ENCODE measurements at regions not wholly inside any gene's neighbourhood (a gene's known extent, or its start where the extent isn't known, plus 50 kb on each side); places are given as distances from the start of the nearest gene placed in this dataset.

DNA sequence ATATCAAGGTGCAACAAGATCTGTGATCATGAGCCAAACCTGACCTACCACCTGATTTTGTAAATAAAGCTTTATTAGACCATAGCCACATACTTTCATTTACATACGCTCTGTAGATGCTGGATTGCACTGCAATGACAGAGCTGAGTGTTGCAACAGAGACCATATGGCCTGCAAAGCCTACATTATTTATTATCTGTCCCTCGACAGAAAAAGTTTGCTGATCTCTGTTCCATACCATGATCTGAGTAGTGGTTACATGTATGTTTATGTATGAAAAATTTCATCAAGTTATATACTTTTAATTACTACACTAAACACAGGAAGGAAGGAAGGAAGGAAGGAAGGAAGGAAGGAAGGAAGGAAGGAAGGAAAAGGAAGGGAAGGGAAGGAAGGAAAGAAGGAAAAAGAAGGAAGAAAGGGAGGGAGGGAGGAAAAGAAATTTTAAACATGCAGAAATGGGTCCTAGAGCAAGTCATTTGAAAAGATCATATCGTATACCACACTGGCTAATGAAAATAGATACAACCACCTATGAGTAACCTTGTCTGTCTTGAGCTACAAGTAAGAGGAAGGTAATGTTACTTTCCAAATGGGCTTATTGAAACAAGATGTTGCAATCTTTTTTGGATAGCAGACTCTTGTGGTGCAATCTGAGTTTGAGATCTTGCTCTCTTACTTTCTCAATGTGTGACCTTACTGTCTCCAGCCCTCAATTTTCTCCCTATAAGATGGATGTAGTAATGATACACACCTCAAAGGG lies 441.0 kb downstream of the KIF16B start:
- no peak for TF ChIP-seq FOXM1 (IDR thresholded peaks at IDR 0.05; ENCODE audit: borderline replicate concordance, low read depth)
- TF ChIP-seq TAF1 (IDR thresholded peaks at IDR 0.05; ENCODE audit: low read depth): no peak

DNA sequence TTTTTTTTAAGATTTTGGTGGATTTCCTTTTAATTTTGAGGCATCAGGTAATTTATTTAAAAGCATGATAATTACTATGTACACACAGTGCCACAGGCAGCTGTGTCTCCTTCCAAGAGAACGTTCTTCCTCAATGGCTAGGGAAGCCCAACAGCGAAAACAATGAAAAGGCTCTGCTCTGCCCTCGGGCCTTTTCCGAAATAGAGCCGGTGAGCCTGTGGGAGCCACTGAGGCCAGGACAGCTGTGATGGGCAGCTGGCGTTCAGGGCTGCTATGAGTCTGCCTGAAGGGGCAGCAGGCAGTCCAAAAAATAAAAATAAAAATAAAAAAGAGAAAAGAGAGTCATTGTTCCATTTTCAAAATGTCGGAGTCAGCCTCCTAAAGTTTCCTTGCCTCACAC lies 443.8 kb downstream of the KIF16B start:
- TF ChIP-seq ZBTB7A (IDR thresholded peaks at IDR 0.05; ENCODE audit: low read depth) (no peak), FOXM1 (IDR thresholded peaks at IDR 0.05; ENCODE audit: borderline replicate concordance, low read depth) (no peak), EP300 (IDR thresholded peaks at IDR 0.05; ENCODE audit: borderline replicate concordance) (no peak), NFIC (IDR thresholded peaks at IDR 0.05) (no peak), RAD21 (IDR thresholded peaks at IDR 0.05; ENCODE audit: low read depth) (no peak), TCF12 (IDR thresholded peaks at IDR 0.05; ENCODE audit: low read depth) (no peak), CREB1 (IDR thresholded peaks at IDR 0.05; ENCODE audit: low read depth) (no peak), YY1 (IDR thresholded peaks at IDR 0.05; ENCODE audit: low read depth) (no peak), TEAD4 (IDR thresholded peaks at IDR 0.05) (no peak), TAF1 (IDR thresholded peaks at IDR 0.05; ENCODE audit: low read depth) (no peak), CEBPB (IDR thresholded peaks at IDR 0.05) (no peak), EGR1 (IDR thresholded peaks at IDR 0.05) (no peak)
- TF ChIP-seq, protein P1, sequence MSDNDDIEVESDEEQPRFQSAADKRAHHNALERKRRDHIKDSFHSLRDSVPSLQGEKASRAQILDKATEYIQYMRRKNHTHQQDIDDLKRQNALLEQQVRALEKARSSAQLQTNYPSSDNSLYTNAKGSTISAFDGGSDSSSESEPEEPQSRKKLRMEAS (IDR thresholded peaks at IDR 0.05): no peak
- TF ChIP-seq, protein P2, sequence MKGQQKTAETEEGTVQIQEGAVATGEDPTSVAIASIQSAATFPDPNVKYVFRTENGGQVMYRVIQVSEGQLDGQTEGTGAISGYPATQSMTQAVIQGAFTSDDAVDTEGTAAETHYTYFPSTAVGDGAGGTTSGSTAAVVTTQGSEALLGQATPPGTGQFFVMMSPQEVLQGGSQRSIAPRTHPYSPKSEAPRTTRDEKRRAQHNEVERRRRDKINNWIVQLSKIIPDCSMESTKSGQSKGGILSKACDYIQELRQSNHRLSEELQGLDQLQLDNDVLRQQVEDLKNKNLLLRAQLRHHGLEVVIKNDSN (IDR thresholded peaks at IDR 0.05): no peak
- TF ChIP-seq, protein P3, sequence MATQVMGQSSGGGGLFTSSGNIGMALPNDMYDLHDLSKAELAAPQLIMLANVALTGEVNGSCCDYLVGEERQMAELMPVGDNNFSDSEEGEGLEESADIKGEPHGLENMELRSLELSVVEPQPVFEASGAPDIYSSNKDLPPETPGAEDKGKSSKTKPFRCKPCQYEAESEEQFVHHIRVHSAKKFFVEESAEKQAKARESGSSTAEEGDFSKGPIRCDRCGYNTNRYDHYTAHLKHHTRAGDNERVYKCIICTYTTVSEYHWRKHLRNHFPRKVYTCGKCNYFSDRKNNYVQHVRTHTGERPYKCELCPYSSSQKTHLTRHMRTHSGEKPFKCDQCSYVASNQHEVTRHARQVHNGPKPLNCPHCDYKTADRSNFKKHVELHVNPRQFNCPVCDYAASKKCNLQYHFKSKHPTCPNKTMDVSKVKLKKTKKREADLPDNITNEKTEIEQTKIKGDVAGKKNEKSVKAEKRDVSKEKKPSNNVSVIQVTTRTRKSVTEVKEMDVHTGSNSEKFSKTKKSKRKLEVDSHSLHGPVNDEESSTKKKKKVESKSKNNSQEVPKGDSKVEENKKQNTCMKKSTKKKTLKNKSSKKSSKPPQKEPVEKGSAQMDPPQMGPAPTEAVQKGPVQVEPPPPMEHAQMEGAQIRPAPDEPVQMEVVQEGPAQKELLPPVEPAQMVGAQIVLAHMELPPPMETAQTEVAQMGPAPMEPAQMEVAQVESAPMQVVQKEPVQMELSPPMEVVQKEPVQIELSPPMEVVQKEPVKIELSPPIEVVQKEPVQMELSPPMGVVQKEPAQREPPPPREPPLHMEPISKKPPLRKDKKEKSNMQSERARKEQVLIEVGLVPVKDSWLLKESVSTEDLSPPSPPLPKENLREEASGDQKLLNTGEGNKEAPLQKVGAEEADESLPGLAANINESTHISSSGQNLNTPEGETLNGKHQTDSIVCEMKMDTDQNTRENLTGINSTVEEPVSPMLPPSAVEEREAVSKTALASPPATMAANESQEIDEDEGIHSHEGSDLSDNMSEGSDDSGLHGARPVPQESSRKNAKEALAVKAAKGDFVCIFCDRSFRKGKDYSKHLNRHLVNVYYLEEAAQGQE (IDR thresholded peaks at IDR 0.05; ENCODE audit: low read depth): no peak

DNA sequence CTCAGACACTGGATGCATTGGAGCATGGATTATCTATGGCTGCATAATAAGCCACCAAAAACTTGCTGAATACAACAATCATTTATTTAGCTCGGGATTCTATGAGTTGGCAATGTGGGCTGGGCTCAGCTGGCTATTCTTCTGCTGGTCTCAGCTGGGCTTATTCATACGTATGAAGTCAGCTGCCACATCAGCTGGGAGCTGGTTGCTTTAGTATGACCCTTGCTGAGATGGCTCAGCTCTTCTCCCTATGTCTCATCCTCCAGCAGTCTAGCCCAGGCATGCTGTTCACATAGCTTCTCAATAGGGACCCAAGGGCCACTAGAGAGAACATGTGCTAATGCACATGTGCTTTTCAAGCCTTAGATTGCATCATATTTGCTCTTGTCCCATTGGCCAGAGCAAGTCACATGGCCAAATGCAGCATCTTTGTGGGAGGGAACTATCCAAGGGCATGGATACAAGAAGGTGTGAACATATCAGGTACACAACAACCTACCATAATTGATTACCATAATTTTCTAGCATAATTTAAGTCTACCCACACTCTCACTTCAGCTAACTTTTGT lies 444.6 kb downstream of the KIF16B start:
- no peak for TF ChIP-seq NFIC (IDR thresholded peaks at IDR 0.05)
- TF ChIP-seq, protein P2 (IDR thresholded peaks at IDR 0.05): no peak
- TF ChIP-seq FOXM1 (IDR thresholded peaks at IDR 0.05; ENCODE audit: borderline replicate concordance, low read depth): no peak
- no peak for TF ChIP-seq CREB1 (IDR thresholded peaks at IDR 0.05; ENCODE audit: low read depth)
- no peak for TF ChIP-seq EP300 (IDR thresholded peaks at IDR 0.05; ENCODE audit: borderline replicate concordance)
- no peak for TF ChIP-seq TEAD4 (IDR thresholded peaks at IDR 0.05)
- no peak for TF ChIP-seq TCF12 (IDR thresholded peaks at IDR 0.05; ENCODE audit: low read depth)
- TF ChIP-seq ZBTB7A (IDR thresholded peaks at IDR 0.05; ENCODE audit: low read depth): no peak
- TF ChIP-seq EGR1 (IDR thresholded peaks at IDR 0.05): no peak
- TF ChIP-seq, protein P1 (IDR thresholded peaks at IDR 0.05): no peak

DNA sequence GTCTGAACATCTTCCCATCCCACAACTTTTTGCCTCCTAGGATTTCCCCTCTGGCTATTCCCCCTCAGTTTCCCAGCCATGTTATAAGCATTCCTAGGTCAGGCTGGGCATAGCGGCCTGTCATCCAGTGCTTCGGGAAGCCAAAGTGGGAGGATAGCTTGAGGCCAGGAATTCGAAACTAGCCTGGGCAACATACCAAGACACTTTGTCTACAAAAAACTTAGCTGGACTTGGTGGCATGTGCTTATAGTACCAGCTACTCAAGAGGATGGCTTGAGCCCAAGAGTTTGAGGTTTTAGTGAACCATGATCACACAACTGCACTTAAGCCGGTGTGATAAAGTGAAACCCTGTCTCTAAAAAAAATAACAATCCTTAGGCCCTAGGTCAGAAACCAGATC lies 447.4 kb downstream of the KIF16B start:
- no peak for TF ChIP-seq ZBTB7A (IDR thresholded peaks at IDR 0.05; ENCODE audit: low read depth)
- TF ChIP-seq CREB1 (IDR thresholded peaks at IDR 0.05; ENCODE audit: low read depth): no peak
- TF ChIP-seq, protein P3 (IDR thresholded peaks at IDR 0.05; ENCODE audit: low read depth): no peak
- no peak for TF ChIP-seq TAF1 (IDR thresholded peaks at IDR 0.05; ENCODE audit: low read depth)
- no peak for TF ChIP-seq CEBPB (IDR thresholded peaks at IDR 0.05)
- no peak for TF ChIP-seq FOXM1 (IDR thresholded peaks at IDR 0.05; ENCODE audit: borderline replicate concordance, low read depth)
- no peak for TF ChIP-seq EP300 (IDR thresholded peaks at IDR 0.05; ENCODE audit: borderline replicate concordance)
- TF ChIP-seq RAD21 (IDR thresholded peaks at IDR 0.05; ENCODE audit: low read depth): no peak
- TF ChIP-seq, protein P1 (IDR thresholded peaks at IDR 0.05): no peak

DNA sequence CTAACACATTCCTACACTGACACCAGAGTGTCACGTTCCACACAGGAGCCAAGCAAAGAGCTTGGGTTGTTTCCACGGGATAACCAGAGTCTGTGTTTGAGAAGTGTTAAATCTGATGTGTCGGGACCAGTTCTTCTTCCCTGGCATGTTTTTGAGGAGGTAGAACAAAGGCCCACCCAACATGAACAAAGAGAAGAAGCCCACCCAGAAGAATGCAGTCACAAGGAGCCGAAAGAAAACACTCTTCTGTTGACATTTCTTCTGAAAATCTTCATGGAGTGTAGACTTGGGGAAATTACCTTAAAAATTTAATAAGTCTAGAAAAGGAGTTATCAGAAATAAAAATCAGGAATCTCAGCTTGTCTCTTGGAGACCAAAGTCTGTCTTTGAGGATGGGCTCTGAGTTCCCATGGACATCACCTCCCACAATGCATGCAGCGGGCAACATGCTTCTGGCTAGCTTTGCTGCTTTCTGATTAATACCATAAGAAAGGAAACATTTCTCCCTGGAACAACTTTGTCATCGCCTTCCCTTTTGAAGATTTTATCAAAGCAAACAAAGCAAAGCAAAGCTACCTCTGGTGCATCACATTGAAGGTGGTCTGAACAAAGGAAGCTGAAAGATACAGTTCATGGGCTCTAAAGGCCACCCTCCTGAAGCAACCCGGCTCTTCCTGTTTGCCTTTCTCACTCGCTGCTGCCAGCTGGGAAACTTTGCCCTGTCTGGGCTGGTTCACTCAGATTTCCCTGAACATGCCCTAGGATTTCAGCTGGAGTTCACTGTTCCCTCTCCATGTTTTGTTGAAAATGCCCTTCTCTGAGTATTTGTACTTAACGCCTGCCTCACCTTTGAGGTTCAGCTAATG lies 448.1 kb downstream of the KIF16B start:
- no peak for TF ChIP-seq EP300 (IDR thresholded peaks at IDR 0.05; ENCODE audit: borderline replicate concordance)
- TF ChIP-seq FOXM1 (IDR thresholded peaks at IDR 0.05; ENCODE audit: borderline replicate concordance, low read depth): no peak
